HL-60 (cell line): ENCODE measurements at regions not wholly inside any gene's neighbourhood (a gene's known extent, or its start where the extent isn't known, plus 50 kb on each side); places are given as distances from the start of the nearest gene placed in this dataset.

ENCODE experiments used
- DNase-seq, 2 experiments: peaks; one replicate each; pipeline ENCODE4 v3.0.0-alpha.2; 2010 to 2020; ENCODE audit warnings: low read depth in 1 of 2, low spot score in 1 of 2
- H3K27ac ChIP-seq: fragments of 250-450 bp; sonication (Bioruptor Pico); replicated peaks from 2 replicates; pipeline ENCODE4 v1.5.1; 2020; ENCODE audit warnings: mild to moderate bottlenecking, moderate library complexity
- H3K27me3 ChIP-seq: fragments of 250-450 bp; sonication (Bioruptor Pico); 2 replicates; pipeline ENCODE4 v1.5.1; 2021; ENCODE audit warnings: mild to moderate bottlenecking, moderate library complexity; ENCODE audit not compliant: insufficient read depth, poor library complexity, severe bottlenecking
- H3K4me3 ChIP-seq: replicated peaks from 2 replicates; pipeline ENCODE4 v1.5.1; 2011; ENCODE audit warnings: mild to moderate bottlenecking, control low read depth, low read length; ENCODE audit not compliant: insufficient read depth
- CTCF ChIP-seq: IDR thresholded peaks from one replicate; pipeline ENCODE4 v1.5.1; 2011; ENCODE audit warnings: low read length, control low read depth, inconsistent platforms; ENCODE audit not compliant: insufficient read depth
- GABPA ChIP-seq: IDR thresholded peaks from 2 replicates; pipeline ENCODE4 v1.6.1; 2012; ENCODE audit warnings: low read depth
- POLR2AphosphoS5 ChIP-seq: IDR thresholded peaks from 2 replicates; pipeline ENCODE4 v1.6.1; 2012; ENCODE audit warnings: low read depth
- REST ChIP-seq: IDR thresholded peaks from 2 replicates; pipeline ENCODE4 v1.6.1; 2012; ENCODE audit warnings: low read depth; ENCODE audit not compliant: insufficient replicate concordance
- SPI1 ChIP-seq: IDR thresholded peaks from 2 replicates; pipeline ENCODE4 v1.6.1; 2012; ENCODE audit warnings: low read depth, mild to moderate bottlenecking, borderline replicate concordance

- TF ChIP-seq GABPA, result no peak
- TF ChIP-seq SPI1, result no peak
- TF ChIP-seq CTCF, result no peak
- TF ChIP-seq REST, result no peak
- no peak for TF ChIP-seq POLR2AphosphoS5
Observed at GRCh38 chr21:24097181-24097580, 1510.1 kb downstream of the MRPL39 start.

GRCh38 chr21:24096651-24097050, 1510.6 kb downstream of the MRPL39 start:
- H3K27me3 ChIP-seq, result peaks cover 2% of the 10 kb centered on the region
- no peak overlapping the region for H3K4me3 ChIP-seq
- TF ChIP-seq SPI1, result no peak
- no peak for TF ChIP-seq CTCF
- DNase-seq, result no peak
- no peak overlapping the region for H3K27ac ChIP-seq

More at GRCh38 chr21:24097181-24097580, 1510.1 kb downstream of the MRPL39 start:
- H3K27me3 ChIP-seq, result peaks cover 2% of the 10 kb centered on the region
- no peak for DNase-seq
- no peak overlapping the region for H3K4me3 ChIP-seq
- no peak overlapping the region for H3K27ac ChIP-seq

- Histone ChIP-seq H3K4me3 (no peak overlapping the region), H3K27me3 (no peaks in the 10 kb centered on the region), H3K27ac (no peak overlapping the region)
- TF ChIP-seq CTCF, result no peak
- no peak for TF ChIP-seq REST
- DNase-seq, result no peak
Observed at GRCh38 chr21:24093032-24093431, 1514.2 kb downstream of the MRPL39 start.

- TF ChIP-seq POLR2AphosphoS5 (no peak), SPI1 (0 out of 2 replicates have a peak, but pooled peaks have one; percentile 31), GABPA (no peak), REST (no peak)
- no peak overlapping the region for H3K4me3 ChIP-seq
- no peak for DNase-seq
- H3K27ac ChIP-seq, result no peak overlapping the region
- H3K27me3 ChIP-seq, result no peaks in the 10 kb centered on the region
Observed at GRCh38 chr21:24076179-24076578, 1531.1 kb downstream of the MRPL39 start.
